ENCODE measurements at regions not wholly inside any gene's neighbourhood (a gene's known extent, or its start where the extent isn't known, plus 50 kb on each side); places are given as distances from the start of the nearest gene placed in this dataset.
"Not testable (repeated sequence)": the region's sequence is repeated elsewhere in the genome, so short reads cannot be mapped to it uniquely, and the experiment has no call there.

- TF ChIP-seq, protein P1, sequence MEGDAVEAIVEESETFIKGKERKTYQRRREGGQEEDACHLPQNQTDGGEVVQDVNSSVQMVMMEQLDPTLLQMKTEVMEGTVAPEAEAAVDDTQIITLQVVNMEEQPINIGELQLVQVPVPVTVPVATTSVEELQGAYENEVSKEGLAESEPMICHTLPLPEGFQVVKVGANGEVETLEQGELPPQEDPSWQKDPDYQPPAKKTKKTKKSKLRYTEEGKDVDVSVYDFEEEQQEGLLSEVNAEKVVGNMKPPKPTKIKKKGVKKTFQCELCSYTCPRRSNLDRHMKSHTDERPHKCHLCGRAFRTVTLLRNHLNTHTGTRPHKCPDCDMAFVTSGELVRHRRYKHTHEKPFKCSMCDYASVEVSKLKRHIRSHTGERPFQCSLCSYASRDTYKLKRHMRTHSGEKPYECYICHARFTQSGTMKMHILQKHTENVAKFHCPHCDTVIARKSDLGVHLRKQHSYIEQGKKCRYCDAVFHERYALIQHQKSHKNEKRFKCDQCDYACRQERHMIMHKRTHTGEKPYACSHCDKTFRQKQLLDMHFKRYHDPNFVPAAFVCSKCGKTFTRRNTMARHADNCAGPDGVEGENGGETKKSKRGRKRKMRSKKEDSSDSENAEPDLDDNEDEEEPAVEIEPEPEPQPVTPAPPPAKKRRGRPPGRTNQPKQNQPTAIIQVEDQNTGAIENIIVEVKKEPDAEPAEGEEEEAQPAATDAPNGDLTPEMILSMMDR (IDR thresholded peaks at IDR 0.05) = no peak
- no peak for TF ChIP-seq POLR2A (IDR thresholded peaks at IDR 0.05)
- intact Hi-C loops (cut with DNase I) = no loop called here
- Histone ChIP-seq H3K4me3 (no peak overlapping the region), H3K27ac (no peak overlapping the region), H3K4me1 (replicated peaks in 1 of 2) (no peaks in the 10 kb centered on the region), H3K9me3 (replicated peaks in 1 of 3) (no peaks in the 10 kb centered on the region), H3K36me3 (replicated peaks in 1 of 2) (no peaks in the 10 kb centered on the region), H3K27me3 (no peaks in the 10 kb centered on the region)
- 82 to 85% (median 84%) methylated on average over 24 to 30 of the region's 30 CpGs for WGBS, 4 donors
- DNase-seq = no peak
These were observed 118.1 kb downstream of the TNFRSF13B start for GRCh38 chr17:16853661-16854320.

GRCh38 chr17:16849861-16850260 is 122.1 kb downstream of the TNFRSF13B start:
- intact Hi-C loops (cut with DNase I) = not testable (repeated sequence)

GRCh38 chr17:16848997-16849396 is 122.9 kb downstream of the TNFRSF13B start:
- intact Hi-C loops (cut with DNase I); H3K27ac ChIP-seq; H3K27me3 ChIP-seq; H3K4me3 ChIP-seq; H3K4me1 ChIP-seq (replicated peaks in 1 of 2); H3K36me3 ChIP-seq (replicated peaks in 1 of 2); H3K9me3 ChIP-seq (replicated peaks in 1 of 3); DNase-seq: not testable (repeated sequence)
- WGBS, 4 donors = 80 to 89% methylated on average over 4 to 8 of the region's 14 CpGs; no CpG with 5 or more reads in 2 of the 4 donors

More at GRCh38 chr17:16849861-16850260, 122.1 kb downstream of the TNFRSF13B start:
- H3K9me3 ChIP-seq (replicated peaks in 1 of 3); H3K36me3 ChIP-seq (replicated peaks in 1 of 2); H3K4me1 ChIP-seq (replicated peaks in 1 of 2); DNase-seq; H3K27me3 ChIP-seq; H3K27ac ChIP-seq; H3K4me3 ChIP-seq: not testable (repeated sequence)
- 50 to 77% (median 71%) methylated on average over 2 to 6 of the region's 7 CpGs for WGBS, 4 donors

- WGBS, 4 donors = 57 to 91% (median 82%) methylated on average over 1 to 5 of the region's 9 CpGs; no CpG with 5 or more reads in 1 of the 4 donors
- H3K27ac ChIP-seq; DNase-seq; H3K9me3 ChIP-seq (replicated peaks in 1 of 3); H3K4me1 ChIP-seq (replicated peaks in 1 of 2); H3K4me3 ChIP-seq; H3K27me3 ChIP-seq; intact Hi-C loops (cut with DNase I); H3K36me3 ChIP-seq (replicated peaks in 1 of 2): not testable (repeated sequence)
These were observed 126.8 kb downstream of the TNFRSF13B start for GRCh38 chr17:16845098-16845497.

DNA sequence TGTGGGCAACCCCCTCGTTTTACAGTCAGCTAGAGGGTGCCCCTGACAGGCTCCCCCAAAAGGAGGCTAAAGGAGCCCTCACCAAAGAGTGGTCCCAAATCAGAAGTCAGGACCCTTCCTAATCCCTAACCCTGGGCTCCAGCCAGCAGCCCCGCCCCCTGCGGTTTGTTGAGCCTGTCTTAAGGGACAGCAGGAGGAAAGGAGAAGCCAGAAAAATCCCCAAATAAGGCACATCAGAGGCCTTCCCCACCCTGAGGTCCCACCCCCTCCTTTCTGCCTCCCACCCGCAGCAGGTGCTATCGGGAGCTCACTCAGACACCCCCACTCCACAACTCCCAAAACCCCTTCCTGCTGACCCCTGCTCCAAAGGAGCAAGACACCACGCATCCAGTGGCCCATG is 127.2 kb downstream of the TNFRSF13B start:
- DNase-seq; H3K36me3 ChIP-seq (replicated peaks in 1 of 2); H3K27ac ChIP-seq; intact Hi-C loops (cut with DNase I); H3K27me3 ChIP-seq; H3K4me1 ChIP-seq (replicated peaks in 1 of 2); H3K4me3 ChIP-seq; H3K9me3 ChIP-seq (replicated peaks in 1 of 3): not testable (repeated sequence)
- WGBS, 4 donors = 29 to 67% methylated on average over 1 of the region's 6 CpGs; no CpG with 5 or more reads in 2 of the 4 donors

- H3K9me3 ChIP-seq (replicated peaks in 1 of 3); H3K36me3 ChIP-seq (replicated peaks in 1 of 2); H3K4me1 ChIP-seq (replicated peaks in 1 of 2); H3K27ac ChIP-seq; intact Hi-C loops (cut with DNase I); H3K4me3 ChIP-seq; DNase-seq; H3K27me3 ChIP-seq: not testable (repeated sequence)
- WGBS, 4 donors = 50 to 85% methylated on average over 3 to 7 of the region's 7 CpGs; no CpG with 5 or more reads in 2 of the 4 donors
These were observed 128.4 kb downstream of the TNFRSF13B start for GRCh38 chr17:16843511-16843910.

DNA sequence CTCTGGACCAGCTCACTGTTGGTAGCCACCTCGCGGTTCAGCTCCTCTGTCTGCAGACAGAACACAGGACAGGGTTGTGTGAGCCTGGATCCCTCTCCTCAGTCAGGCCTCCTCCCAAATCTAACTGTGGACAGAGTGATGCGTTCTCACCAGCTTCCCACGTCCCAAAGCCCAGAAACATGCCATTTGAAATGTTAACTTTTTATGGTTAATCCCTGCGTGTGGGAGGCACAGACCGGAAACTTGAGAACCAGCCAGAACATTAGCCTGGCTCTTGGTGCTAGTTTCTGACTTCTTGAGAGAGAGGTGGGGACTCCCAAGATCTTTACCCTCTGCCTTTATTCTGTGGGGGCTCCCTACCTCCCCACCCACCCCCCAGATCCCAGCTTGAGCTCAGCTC is 129.6 kb downstream of the TNFRSF13B start:
- H3K4me1 ChIP-seq (replicated peaks in 1 of 2) = not testable (repeated sequence)

GRCh38 chr17:16841896-16842295 is 130.0 kb downstream of the TNFRSF13B start:
- intact Hi-C loops (cut with DNase I); DNase-seq; H3K9me3 ChIP-seq (replicated peaks in 1 of 3); H3K4me1 ChIP-seq (replicated peaks in 1 of 2); H3K27me3 ChIP-seq; H3K36me3 ChIP-seq (replicated peaks in 1 of 2); H3K4me3 ChIP-seq; H3K27ac ChIP-seq: not testable (repeated sequence)
- 50 to 79% (median 71%) methylated on average over 2 to 3 of the region's 10 CpGs; no CpG with 5 or more reads in 1 of the 4 donors for WGBS, 4 donors

More for the DNA sequence above, 129.6 kb downstream of the TNFRSF13B start:
- H3K9me3 ChIP-seq (replicated peaks in 1 of 3); H3K36me3 ChIP-seq (replicated peaks in 1 of 2); H3K27ac ChIP-seq; H3K4me3 ChIP-seq; H3K27me3 ChIP-seq; DNase-seq; intact Hi-C loops (cut with DNase I): not testable (repeated sequence)
- WGBS, 4 donors = 50 to 80% (median 56%) methylated on average over 1 to 4 of the region's 6 CpGs

- H3K36me3 ChIP-seq (replicated peaks in 1 of 2); H3K4me1 ChIP-seq (replicated peaks in 1 of 2); H3K27me3 ChIP-seq; H3K9me3 ChIP-seq (replicated peaks in 1 of 3); intact Hi-C loops (cut with DNase I); H3K27ac ChIP-seq; DNase-seq; H3K4me3 ChIP-seq: not testable (repeated sequence)
- 13 to 59% (median 56%) methylated on average over 3 to 7 of the region's 9 CpGs; no CpG with 5 or more reads in 1 of the 4 donors for WGBS, 4 donors
These were observed 131.7 kb downstream of the TNFRSF13B start for GRCh38 chr17:16840219-16840618.
